ENCODE measurements at regions not wholly inside any gene's neighbourhood (a gene's known extent, or its start where the extent isn't known, plus 50 kb on each side); places are given as distances from the start of the nearest gene placed in this dataset.

GRCh38 chr3:16793321-16793720 is 91.4 kb upstream of the PLCL2 start:
- peaks cover 43% of the 10 kb centered on the region for H3K4me1 ChIP-seq (ENCODE audit: control insufficient read depth, insufficient read depth, low read length)
- peak overlapping the region; percentile 82 for H3K27ac ChIP-seq (ENCODE audit: low read depth, low read length)
- H3K4me3 ChIP-seq (ENCODE audit: low read depth, low read length), result peak overlapping the region; percentile 4; the same call in 1 of the 2 replicates
- no peaks in the 10 kb centered on the region for H3K9me3 ChIP-seq (ENCODE audit: control insufficient read depth, insufficient read depth, low read length)
- no peaks in the 10 kb centered on the region for H3K36me3 ChIP-seq (ENCODE audit: control insufficient read depth, insufficient read depth, low read length)
- no peaks in the 10 kb centered on the region for H3K27me3 ChIP-seq (ENCODE audit: control insufficient read depth, insufficient read depth, low read length)
- H3K9ac ChIP-seq (ENCODE audit: low read depth, low read length), result no peak overlapping the region

- Histone ChIP-seq H3K27ac (ENCODE audit: low read depth, low read length) (peak overlapping the region; percentile 82), H3K4me3 (ENCODE audit: low read depth, low read length) (no peak overlapping the region), H3K9me3 (ENCODE audit: control insufficient read depth, insufficient read depth, low read length) (0 out of 2 replicates have a peak, but pooled peaks cover 4% of the 10 kb centered on the region), H3K27me3 (ENCODE audit: control insufficient read depth, insufficient read depth, low read length) (no peaks in the 10 kb centered on the region), H3K36me3 (ENCODE audit: control insufficient read depth, insufficient read depth, low read length) (no peaks in the 10 kb centered on the region), H3K9ac (ENCODE audit: low read depth, low read length) (no peak overlapping the region), H3K4me1 (ENCODE audit: control insufficient read depth, insufficient read depth, low read length) (peaks cover 36% of the 10 kb centered on the region)
These were observed 90.5 kb upstream of the PLCL2 start for GRCh38 chr3:16794257-16794656.

GRCh38 chr3:16795581-16795980 is 89.2 kb upstream of the PLCL2 start:
- Histone ChIP-seq H3K4me3 (ENCODE audit: low read depth, low read length) (no peak overlapping the region), H3K27ac (ENCODE audit: low read depth, low read length) (no peak overlapping the region), H3K4me1 (ENCODE audit: control insufficient read depth, insufficient read depth, low read length) (peaks cover 23% of the 10 kb centered on the region), H3K36me3 (ENCODE audit: control insufficient read depth, insufficient read depth, low read length) (no peaks in the 10 kb centered on the region), H3K27me3 (ENCODE audit: control insufficient read depth, insufficient read depth, low read length) (no peaks in the 10 kb centered on the region), H3K9ac (ENCODE audit: low read depth, low read length) (no peak overlapping the region), H3K9me3 (ENCODE audit: control insufficient read depth, insufficient read depth, low read length) (0 out of 2 replicates have a peak, but pooled peaks cover 4% of the 10 kb centered on the region)

GRCh38 chr3:16797831-16798230 is 86.9 kb upstream of the PLCL2 start:
- Histone ChIP-seq H3K9ac (ENCODE audit: low read depth, low read length) (no peak overlapping the region), H3K36me3 (ENCODE audit: control insufficient read depth, insufficient read depth, low read length) (no peaks in the 10 kb centered on the region), H3K27me3 (ENCODE audit: control insufficient read depth, insufficient read depth, low read length) (no peaks in the 10 kb centered on the region), H3K4me1 (ENCODE audit: control insufficient read depth, insufficient read depth, low read length) (peaks cover 25% of the 10 kb centered on the region), H3K4me3 (ENCODE audit: low read depth, low read length) (no peak overlapping the region), H3K9me3 (ENCODE audit: control insufficient read depth, insufficient read depth, low read length) (0 out of 2 replicates have a peak, but pooled peaks cover 4% of the 10 kb centered on the region), H3K27ac (ENCODE audit: low read depth, low read length) (no peak overlapping the region)

GRCh38 chr3:16798738-16799137 is 86.0 kb upstream of the PLCL2 start:
- H3K9ac ChIP-seq (ENCODE audit: low read depth, low read length), result no peak overlapping the region
- H3K27ac ChIP-seq (ENCODE audit: low read depth, low read length), result no peak overlapping the region
- no peaks in the 10 kb centered on the region for H3K36me3 ChIP-seq (ENCODE audit: control insufficient read depth, insufficient read depth, low read length)
- H3K27me3 ChIP-seq (ENCODE audit: control insufficient read depth, insufficient read depth, low read length), result no peaks in the 10 kb centered on the region
- 0 out of 2 replicates have a peak, but pooled peaks cover 4% of the 10 kb centered on the region for H3K9me3 ChIP-seq (ENCODE audit: control insufficient read depth, insufficient read depth, low read length)
- peaks cover 16% of the 10 kb centered on the region for H3K4me1 ChIP-seq (ENCODE audit: control insufficient read depth, insufficient read depth, low read length)
- no peak overlapping the region for H3K4me3 ChIP-seq (ENCODE audit: low read depth, low read length)

- Histone ChIP-seq H3K4me3 (ENCODE audit: low read depth, low read length) (no peak overlapping the region), H3K4me1 (ENCODE audit: control insufficient read depth, insufficient read depth, low read length) (peaks cover 9% of the 10 kb centered on the region), H3K9ac (ENCODE audit: low read depth, low read length) (no peak overlapping the region), H3K27ac (ENCODE audit: low read depth, low read length) (no peak overlapping the region), H3K9me3 (ENCODE audit: control insufficient read depth, insufficient read depth, low read length) (0 out of 2 replicates have a peak, but pooled peaks cover 4% of the 10 kb centered on the region), H3K27me3 (ENCODE audit: control insufficient read depth, insufficient read depth, low read length) (no peaks in the 10 kb centered on the region), H3K36me3 (ENCODE audit: control insufficient read depth, insufficient read depth, low read length) (no peaks in the 10 kb centered on the region)
These were observed 84.4 kb upstream of the PLCL2 start for GRCh38 chr3:16800361-16800760.

GRCh38 chr3:16801223-16801622 is 83.5 kb upstream of the PLCL2 start:
- Histone ChIP-seq H3K4me3 (ENCODE audit: low read depth, low read length) (no peak overlapping the region), H3K9ac (ENCODE audit: low read depth, low read length) (no peak overlapping the region), H3K27ac (ENCODE audit: low read depth, low read length) (no peak overlapping the region), H3K36me3 (ENCODE audit: control insufficient read depth, insufficient read depth, low read length) (no peaks in the 10 kb centered on the region), H3K9me3 (ENCODE audit: control insufficient read depth, insufficient read depth, low read length) (0 out of 2 replicates have a peak, but pooled peaks cover 4% of the 10 kb centered on the region), H3K4me1 (ENCODE audit: control insufficient read depth, insufficient read depth, low read length) (peaks cover 9% of the 10 kb centered on the region), H3K27me3 (ENCODE audit: control insufficient read depth, insufficient read depth, low read length) (no peaks in the 10 kb centered on the region)

GRCh38 chr3:16801698-16802097 is 83.1 kb upstream of the PLCL2 start:
- H3K9ac ChIP-seq (ENCODE audit: low read depth, low read length), result no peak overlapping the region
- H3K27me3 ChIP-seq (ENCODE audit: control insufficient read depth, insufficient read depth, low read length), result no peaks in the 10 kb centered on the region
- peaks cover 9% of the 10 kb centered on the region for H3K4me1 ChIP-seq (ENCODE audit: control insufficient read depth, insufficient read depth, low read length)
- H3K36me3 ChIP-seq (ENCODE audit: control insufficient read depth, insufficient read depth, low read length), result no peaks in the 10 kb centered on the region
- 0 out of 2 replicates have a peak, but pooled peaks cover 4% of the 10 kb centered on the region for H3K9me3 ChIP-seq (ENCODE audit: control insufficient read depth, insufficient read depth, low read length)
- no peak overlapping the region for H3K27ac ChIP-seq (ENCODE audit: low read depth, low read length)
- no peak overlapping the region for H3K4me3 ChIP-seq (ENCODE audit: low read depth, low read length)

DNA sequence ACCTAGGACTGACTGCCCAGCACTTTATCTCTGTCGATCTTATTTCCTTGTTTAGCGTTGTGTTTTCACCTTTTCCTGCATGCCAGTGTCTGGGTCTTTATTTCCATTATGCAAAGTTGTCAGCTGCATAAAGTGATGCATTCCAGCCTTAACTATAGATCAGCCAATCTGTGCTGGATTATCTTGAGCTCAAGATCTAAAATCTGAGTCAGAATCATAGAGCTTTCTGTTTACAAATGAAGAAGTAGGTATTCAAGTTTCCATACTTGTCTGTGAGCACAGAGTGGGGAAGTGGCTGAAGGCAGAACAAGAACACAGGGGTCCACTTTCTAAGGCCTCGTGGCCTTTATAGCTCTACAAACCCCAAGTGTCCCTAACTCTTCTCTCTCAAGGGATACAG is 82.4 kb upstream of the PLCL2 start:
- Histone ChIP-seq H3K4me1 (ENCODE audit: control insufficient read depth, insufficient read depth, low read length) (peaks cover 9% of the 10 kb centered on the region), H3K4me3 (ENCODE audit: low read depth, low read length) (no peak overlapping the region), H3K36me3 (ENCODE audit: control insufficient read depth, insufficient read depth, low read length) (no peaks in the 10 kb centered on the region), H3K9ac (ENCODE audit: low read depth, low read length) (no peak overlapping the region), H3K27me3 (ENCODE audit: control insufficient read depth, insufficient read depth, low read length) (no peaks in the 10 kb centered on the region), H3K27ac (ENCODE audit: low read depth, low read length) (no peak overlapping the region), H3K9me3 (ENCODE audit: control insufficient read depth, insufficient read depth, low read length) (0 out of 2 replicates have a peak, but pooled peaks cover 4% of the 10 kb centered on the region)

GRCh38 chr3:16803019-16803418 is 81.7 kb upstream of the PLCL2 start:
- Histone ChIP-seq H3K9me3 (ENCODE audit: control insufficient read depth, insufficient read depth, low read length) (0 out of 2 replicates have a peak, but pooled peaks cover 4% of the 10 kb centered on the region), H3K27ac (ENCODE audit: low read depth, low read length) (no peak overlapping the region), H3K36me3 (ENCODE audit: control insufficient read depth, insufficient read depth, low read length) (no peaks in the 10 kb centered on the region), H3K27me3 (ENCODE audit: control insufficient read depth, insufficient read depth, low read length) (no peaks in the 10 kb centered on the region), H3K9ac (ENCODE audit: low read depth, low read length) (no peak overlapping the region), H3K4me3 (ENCODE audit: low read depth, low read length) (no peak overlapping the region), H3K4me1 (ENCODE audit: control insufficient read depth, insufficient read depth, low read length) (peaks cover 9% of the 10 kb centered on the region)

GRCh38 chr3:16807391-16807790 is 77.4 kb upstream of the PLCL2 start:
- no peak overlapping the region for H3K4me3 ChIP-seq (ENCODE audit: low read depth, low read length)

More at GRCh38 chr3:16807391-16807790, 77.4 kb upstream of the PLCL2 start:
- H3K4me1 ChIP-seq (ENCODE audit: control insufficient read depth, insufficient read depth, low read length), result peaks cover 28% of the 10 kb centered on the region
- no peak overlapping the region for H3K27ac ChIP-seq (ENCODE audit: low read depth, low read length)
- no peak overlapping the region for H3K9ac ChIP-seq (ENCODE audit: low read depth, low read length)
- H3K27me3 ChIP-seq (ENCODE audit: control insufficient read depth, insufficient read depth, low read length), result no peaks in the 10 kb centered on the region
- no peaks in the 10 kb centered on the region for H3K36me3 ChIP-seq (ENCODE audit: control insufficient read depth, insufficient read depth, low read length)
- H3K9me3 ChIP-seq (ENCODE audit: control insufficient read depth, insufficient read depth, low read length), result no peaks in the 10 kb centered on the region
